GM23338 (cell line): ENCODE measurements at regions not wholly inside any gene's neighbourhood (a gene's known extent, or its start where the extent isn't known, plus 50 kb on each side); places are given as distances from the start of the nearest gene placed in this dataset.
"Not testable (repeated sequence)": the region's sequence is repeated elsewhere in the genome, so short reads cannot be mapped to it uniquely, and the experiment has no call there.

Experiments used
- ATAC-seq: fragments of 200-7000 bp; cut with Tn5 transposase; 3 replicates; pipeline ENCODE4 v1.9.1; 2020
- DNase-seq: peaks from one replicate; pipeline ENCODE4 v3.0.0-alpha.2; 2015; ENCODE audit warnings: low spot score
- H2AFZ ChIP-seq: fragments of 200-600 bp; sonication (generic); 2 replicates; pipeline ENCODE4 v1.8.0; 2016; ENCODE audit warnings: antibody characterized with exemption, mild to moderate bottlenecking, moderate library complexity
- H3F3A ChIP-seq: fragments of 200-600 bp; sonication (generic); replicated peaks from 2 replicates; pipeline ENCODE4 v1.8.0; 2017; ENCODE audit warnings: antibody characterized with exemption, mixed run types, low read depth
- H3K27ac ChIP-seq: fragments of 200-600 bp; sonication (generic); 2 replicates; pipeline ENCODE4 v1.6.1; 2016; ENCODE audit warnings: low read depth
- H3K27me3 ChIP-seq: fragments of 200-600 bp; sonication (generic); 2 replicates; pipeline ENCODE4 v1.8.0; 2016; ENCODE audit warnings: mild to moderate bottlenecking, mixed run types, moderate library complexity; ENCODE audit not compliant: insufficient read depth
- H3K36me3 ChIP-seq: fragments of 200-600 bp; sonication (generic); 2 replicates; pipeline ENCODE4 v1.8.0; 2016; ENCODE audit warnings: mild to moderate bottlenecking; ENCODE audit not compliant: insufficient read depth
- H3K4me1 ChIP-seq: fragments of 200-600 bp; sonication (generic); 2 replicates; pipeline ENCODE4 v1.8.0; 2016; ENCODE audit warnings: mild to moderate bottlenecking, moderate library complexity; ENCODE audit not compliant: insufficient read depth
- H3K4me2 ChIP-seq: fragments of 200-600 bp; sonication (generic); 2 replicates; pipeline ENCODE4 v1.7.1; 2017; ENCODE audit warnings: mixed run types
- H3K4me3 ChIP-seq: fragments of 200-600 bp; sonication (generic); 2 replicates; pipeline ENCODE4 v1.6.1; 2016; ENCODE audit warnings: mixed run types
- H3K79me2 ChIP-seq: fragments of 200-600 bp; sonication (generic); replicated peaks from 2 replicates; pipeline ENCODE4 v1.8.0; 2017; ENCODE audit warnings: mild to moderate bottlenecking; ENCODE audit not compliant: insufficient read depth
- H3K9me2 ChIP-seq: fragments of 200-600 bp; sonication (generic); 2 replicates; pipeline ENCODE4 v1.8.0; 2017; ENCODE audit not compliant: insufficient read depth
- H4K20me1 ChIP-seq: fragments of 200-600 bp; sonication (generic); replicated peaks from 2 replicates; pipeline ENCODE4 v1.8.0; 2017; ENCODE audit warnings: mild to moderate bottlenecking; ENCODE audit not compliant: insufficient read depth
- H3K27ac Mint-ChIP-seq: 2 replicates; pipeline ENCODE4 v1.8.0; 2020; ENCODE audit warnings: inconsistent platforms, mild to moderate bottlenecking, moderate library complexity, mixed read lengths
- H3K27me3 Mint-ChIP-seq: 3 replicates; pipeline ENCODE4 v1.8.0; 2022; ENCODE audit warnings: low read depth, mild to moderate bottlenecking, moderate library complexity, mixed read lengths, inconsistent platforms; ENCODE audit not compliant: insufficient read depth, poor library complexity
- H3K36me3 Mint-ChIP-seq: 3 replicates; pipeline ENCODE4 v1.8.0; 2021; ENCODE audit warnings: low read depth, mild to moderate bottlenecking, inconsistent platforms, moderate library complexity, mixed read lengths
- H3K4me1 Mint-ChIP-seq: 3 replicates; pipeline ENCODE4 v1.8.0; 2020; ENCODE audit warnings: mild to moderate bottlenecking, inconsistent platforms, mixed read lengths
- H3K4me3 Mint-ChIP-seq: 3 replicates; pipeline ENCODE4 v1.8.0; 2021; ENCODE audit warnings: moderate library complexity, mild to moderate bottlenecking, inconsistent platforms, mixed read lengths
- H3K9me3 Mint-ChIP-seq: 3 replicates; pipeline ENCODE4 v1.8.0; 2020; ENCODE audit warnings: moderate library complexity, mild to moderate bottlenecking, inconsistent platforms, mixed read lengths
- ETS1 ChIP-seq: IDR thresholded peaks from 2 replicates; pipeline ENCODE4 v1.6.1; 2016; ENCODE audit warnings: antibody characterized with exemption
- EZH2 ChIP-seq: fragments of 200-600 bp; sonication (generic); IDR thresholded peaks from one replicate; pipeline ENCODE4 v1.8.0; 2017; ENCODE audit warnings: antibody characterized with exemption, mild to moderate bottlenecking, low read depth; ENCODE audit not compliant: unreplicated experiment
- EZH2phosphoT487 ChIP-seq: fragments of 200-600 bp; sonication (generic); IDR thresholded peaks from one replicate; pipeline ENCODE4 v1.8.1; 2018; ENCODE audit warnings: antibody characterized with exemption; ENCODE audit not compliant: unreplicated experiment
- JUNB ChIP-seq: IDR thresholded peaks from one replicate; pipeline ENCODE4 v1.6.1; 2016; ENCODE audit warnings: antibody characterized with exemption; ENCODE audit not compliant: unreplicated experiment
- NANOG ChIP-seq: IDR thresholded peaks from 2 replicates; pipeline ENCODE4 v1.6.1; 2016; ENCODE audit warnings: antibody characterized with exemption, borderline replicate concordance
- POLR2AphosphoS5 ChIP-seq: IDR thresholded peaks from 2 replicates; pipeline ENCODE4 v1.6.1; 2016; ENCODE audit warnings: antibody characterized with exemption, low read depth
- REST ChIP-seq: IDR thresholded peaks from one replicate; pipeline ENCODE4 v1.6.1; 2018; ENCODE audit warnings: antibody characterized with exemption; ENCODE audit not compliant: unreplicated experiment
- STAT1 ChIP-seq: IDR thresholded peaks from one replicate; pipeline ENCODE4 v1.6.1; 2016; ENCODE audit warnings: antibody characterized with exemption; ENCODE audit not compliant: unreplicated experiment
- ZNF114 ChIP-seq: fragments of 250-450 bp; sonication (Bioruptor Pico); IDR thresholded peaks from 2 replicates; pipeline ENCODE4 v1.5.0; 2020; ENCODE audit warnings: mild to moderate bottlenecking, moderate library complexity
- ZNF331 ChIP-seq: fragments of 250-450 bp; sonication (Bioruptor Pico); IDR thresholded peaks from 2 replicates; pipeline ENCODE4 v1.5.0; 2020; ENCODE audit warnings: low read depth, mild to moderate bottlenecking, moderate library complexity
- ZNF462 ChIP-seq: fragments of 250-450 bp; sonication (Bioruptor Pico); IDR thresholded peaks from 2 replicates; pipeline ENCODE4 v1.5.0; 2020; ENCODE audit warnings: mild to moderate bottlenecking, moderate library complexity

GRCh38 chr11:54946424-54946823, 239.8 kb downstream of the OR4A5 start:
- Histone ChIP-seq H3K36me3 (0 out of 2 replicates have a peak, but pooled peaks cover 4% of the 10 kb centered on the region), H3K79me2 (no peaks in the 10 kb centered on the region), H3K27me3 (no peaks in the 10 kb centered on the region), H3K4me3 (no peak overlapping the region), H4K20me1 (no peaks in the 10 kb centered on the region), H3F3A (no peaks in the 10 kb centered on the region), H3K4me1 (no peaks in the 10 kb centered on the region), H2AFZ (no peak overlapping the region), H3K9me2 (no peaks in the 10 kb centered on the region), H3K4me2 (no peak overlapping the region), H3K27ac (no peak overlapping the region)
- no peaks in the 10 kb centered on the region for H3K4me1 Mint-ChIP-seq
- H3K36me3 Mint-ChIP-seq = peaks cover 11% of the 10 kb centered on the region
- TF ChIP-seq REST = no peak
- no peak for TF ChIP-seq EZH2phosphoT487
- TF ChIP-seq EZH2 = no peak
- TF ChIP-seq ZNF114 (CRISPR knock-in tag) = no peak
- no peak for TF ChIP-seq POLR2AphosphoS5
- TF ChIP-seq NANOG = no peak
- TF ChIP-seq ZNF331 (CRISPR knock-in tag) = no peak
- TF ChIP-seq ZNF462 (CRISPR knock-in tag) = no peak
- TF ChIP-seq ETS1 = no peak
- TF ChIP-seq JUNB = no peak
- no peak for TF ChIP-seq STAT1
- ATAC-seq (no peak), DNase-seq (no peak)
- peaks cover 75% of the 10 kb centered on the region for H3K9me3 Mint-ChIP-seq
- H3K4me3 Mint-ChIP-seq = no peak overlapping the region
- no peak overlapping the region for H3K27ac Mint-ChIP-seq
- no peaks in the 10 kb centered on the region for H3K27me3 Mint-ChIP-seq

- not testable (repeated sequence) for H3F3A ChIP-seq, H3K79me2 ChIP-seq, H4K20me1 ChIP-seq, H3K36me3 Mint-ChIP-seq, H3K27ac Mint-ChIP-seq, H3K27me3 Mint-ChIP-seq, H3K27ac ChIP-seq, H3K27me3 ChIP-seq, H2AFZ ChIP-seq, H3K4me1 ChIP-seq, H3K4me3 ChIP-seq, H3K4me3 Mint-ChIP-seq, H3K4me1 Mint-ChIP-seq, H3K9me2 ChIP-seq, DNase-seq, H3K4me2 ChIP-seq, H3K36me3 ChIP-seq, ATAC-seq
- peaks cover 72% of the 10 kb centered on the region for H3K9me3 Mint-ChIP-seq
Observed at GRCh38 chr11:54947175-54947574, 240.5 kb downstream of the OR4A5 start.
